Breast epithelium (tissue), 4 donors: ENCODE measurements at regions not wholly inside any gene's neighbourhood (a gene's known extent, or its start where the extent isn't known, plus 50 kb on each side); places are given as distances from the start of the nearest gene placed in this dataset.

Experiments used
- DNase-seq, 2 donors: peaks; one replicate each; pipeline ENCODE4 v3.0.0-alpha.2; 2019; ENCODE audit warnings: low spot score in 2 of 2
- H3K27ac ChIP-seq, 2 donors: fragments of 200-600 bp; sonication (generic) in 1 of 2; one replicate each; pipeline ENCODE4 v1.5.1; 2016 to 2019; ENCODE audit warnings: mild to moderate bottlenecking in 1 of 2
- H3K27me3 ChIP-seq, 2 donors: fragments of 200-600 bp; sonication (generic) in 1 of 2; one replicate each; pipeline versions ENCODE4 v1.5.1 to v1.6.0; 2017 to 2019; ENCODE audit warnings: control low read depth in 1 of 2, mild to moderate bottlenecking in 1 of 2
- H3K36me3 ChIP-seq: fragments of 200-600 bp; one replicate; pipeline ENCODE4 v1.5.1; 2019
- H3K4me1 ChIP-seq, 2 donors: fragments of 200-600 bp; sonication (generic); one replicate each; pipeline ENCODE4 v1.5.1; 2016 to 2019; ENCODE audit warnings: control low read depth in 1 of 2
- H3K4me3 ChIP-seq, 3 donors: fragments of 200-600 bp; sonication (generic); 1 replicate in 2 of 3; 2 replicates in 1 of 3; pipeline ENCODE4 v1.5.1; 2016 to 2019; ENCODE audit warnings: mild to moderate bottlenecking in 3 of 3, moderate library complexity in 2 of 3
- H3K9me3 ChIP-seq, 2 donors: fragments of 200-600 bp; sonication (generic) in 1 of 2; one replicate each; pipeline ENCODE4 v1.5.1; 2016 to 2019; ENCODE audit warnings: control low read depth in 1 of 2
- CTCF ChIP-seq, 3 donors: fragments of 450-650 bp; IDR thresholded peaks; one replicate each; pipeline ENCODE4 v1.5.1; 2016 to 2017; ENCODE audit warnings: antibody characterized with exemption in 3 of 3, mild to moderate bottlenecking in 3 of 3, moderate library complexity in 3 of 3
- POLR2A ChIP-seq: fragments of 450-650 bp; IDR thresholded peaks from one replicate; pipeline ENCODE4 v1.6.1; 2016; ENCODE audit warnings: antibody characterized with exemption, mild to moderate bottlenecking, moderate library complexity
- POLR2AphosphoS5 ChIP-seq, 3 donors: sonication (generic); formaldehyde crosslinking; IDR thresholded peaks; one replicate each; pipeline ENCODE4 v1.6.1; 2017; ENCODE audit warnings: antibody characterized with exemption in 3 of 3
- intact Hi-C: fragments of 100-400 bp; cut with DNase I; formaldehyde crosslinking; loops from one replicate; pipeline ENCODE4 v1.15.1; 2023; ENCODE audit warnings: low total_unique reads

- Histone ChIP-seq H3K36me3 (no peaks in the 10 kb centered on the region), H3K27ac (no peak overlapping the region), H3K27me3 (peaks cover 0 to 25% of the 10 kb centered on the region in 2 donors), H3K9me3 (no peaks in the 10 kb centered on the region), H3K4me3 (no peak overlapping the region), H3K4me1 (no peaks in the 10 kb centered on the region)
- TF ChIP-seq POLR2AphosphoS5 (IDR thresholded peaks at IDR 0.05), result no peak
- no peak for TF ChIP-seq POLR2A
- no peak for TF ChIP-seq CTCF (IDR thresholded peaks at IDR 0.05)
- intact Hi-C loops, result no loop called here
- DNase-seq, result no peak
Observed at GRCh38 chrX:20596856-20597255, 330.1 kb upstream of the RPS6KA3 start.

GRCh38 chrX:20595928-20596575 lies 329.3 kb upstream of the RPS6KA3 start:
- no peaks in the 10 kb centered on the region for H3K9me3 ChIP-seq
- no peaks in the 10 kb centered on the region for H3K4me1 ChIP-seq
- no peak for DNase-seq
- no peak overlapping the region for H3K4me3 ChIP-seq
- TF ChIP-seq POLR2A, result no peak
- TF ChIP-seq CTCF (IDR thresholded peaks at IDR 0.05), result no peak
- no peak for TF ChIP-seq POLR2AphosphoS5 (IDR thresholded peaks at IDR 0.05)
- intact Hi-C loops, result no loop called here
- H3K27me3 ChIP-seq, result peaks cover 0 to 30% of the 10 kb centered on the region in 2 donors
- H3K36me3 ChIP-seq, result no peaks in the 10 kb centered on the region
- H3K27ac ChIP-seq, result no peak overlapping the region

- no peaks in the 10 kb centered on the region for H3K36me3 ChIP-seq
- DNase-seq, result no peak
- H3K27ac ChIP-seq, result no peak overlapping the region
- TF ChIP-seq CTCF (IDR thresholded peaks at IDR 0.05), result no peak
- TF ChIP-seq POLR2A, result no peak
- no peak for TF ChIP-seq POLR2AphosphoS5 (IDR thresholded peaks at IDR 0.05)
- intact Hi-C loops, result no loop called here
- no peaks in the 10 kb centered on the region for H3K4me1 ChIP-seq
- no peaks in the 10 kb centered on the region for H3K9me3 ChIP-seq
- H3K4me3 ChIP-seq, result no peak overlapping the region
- peaks cover 0 to 30% of the 10 kb centered on the region in 2 donors for H3K27me3 ChIP-seq
Observed at GRCh38 chrX:20594985-20595384, 328.3 kb upstream of the RPS6KA3 start.

- H3K9me3 ChIP-seq, result peaks cover 0 to 4% of the 10 kb centered on the region in 2 donors
- TF ChIP-seq POLR2A (no peak), CTCF (IDR thresholded peaks at IDR 0.05) (no peak), POLR2AphosphoS5 (IDR thresholded peaks at IDR 0.05) (no peak)
- H3K36me3 ChIP-seq, result no peaks in the 10 kb centered on the region
- H3K27ac ChIP-seq, result no peak overlapping the region
- H3K4me1 ChIP-seq, result no peaks in the 10 kb centered on the region
- peaks cover 0 to 30% of the 10 kb centered on the region in 2 donors for H3K27me3 ChIP-seq
- intact Hi-C loops, result no loop called here
- no peak for DNase-seq
- H3K4me3 ChIP-seq, result no peak overlapping the region
Observed at GRCh38 chrX:20593836-20594235, 327.1 kb upstream of the RPS6KA3 start.

- Histone ChIP-seq H3K4me3 (no peak overlapping the region), H3K27ac (no peak overlapping the region), H3K9me3 (peaks cover 0 to 9% of the 10 kb centered on the region in 2 donors), H3K27me3 (peaks cover 0 to 30% of the 10 kb centered on the region in 2 donors), H3K36me3 (no peaks in the 10 kb centered on the region), H3K4me1 (no peaks in the 10 kb centered on the region)
- DNase-seq, result no peak
- no peak for TF ChIP-seq CTCF (IDR thresholded peaks at IDR 0.05)
- TF ChIP-seq POLR2A, result no peak
- TF ChIP-seq POLR2AphosphoS5 (IDR thresholded peaks at IDR 0.05), result no peak
- intact Hi-C loops, result no loop called here
Observed at GRCh38 chrX:20593402-20593801, 326.7 kb upstream of the RPS6KA3 start.
